ENCODE measurements at regions not wholly inside any gene's neighbourhood (a gene's known extent, or its start where the extent isn't known, plus 50 kb on each side); places are given as distances from the start of the nearest gene placed in this dataset.

- DNase-seq (ENCODE audit: extremely low read depth in 1 of 2, low read depth in 1 of 2): no peak
These were observed 84.5 kb upstream of the C1orf21 start for GRCh38 chr1:184302346-184302745.

GRCh38 chr1:184310157-184310819 is 76.5 kb upstream of the C1orf21 start:
- no peak for DNase-seq (ENCODE audit: extremely low read depth in 1 of 2, low read depth in 1 of 2)

GRCh38 chr1:184311580-184311979 is 75.2 kb upstream of the C1orf21 start:
- DNase-seq (ENCODE audit: extremely low read depth in 1 of 2, low read depth in 1 of 2): no peak

- no peak for DNase-seq (ENCODE audit: extremely low read depth in 1 of 2, low read depth in 1 of 2)
These were observed 71.6 kb upstream of the C1orf21 start for GRCh38 chr1:184315254-184315653.

- DNase-seq (ENCODE audit: extremely low read depth in 1 of 2, low read depth in 1 of 2): no peak
These were observed 67.0 kb upstream of the C1orf21 start for GRCh38 chr1:184319879-184320278.

- DNase-seq (ENCODE audit: extremely low read depth in 1 of 2, low read depth in 1 of 2): no peak
These were observed 64.6 kb upstream of the C1orf21 start for GRCh38 chr1:184322253-184322652.

GRCh38 chr1:184324972-184325371 is 61.9 kb upstream of the C1orf21 start:
- no peak for DNase-seq (ENCODE audit: extremely low read depth in 1 of 2, low read depth in 1 of 2)

- DNase-seq (ENCODE audit: extremely low read depth in 1 of 2, low read depth in 1 of 2): no peak
These were observed 60.6 kb upstream of the C1orf21 start for GRCh38 chr1:184326278-184326677.

GRCh38 chr1:184329245-184329953 is 57.4 kb upstream of the C1orf21 start:
- no peak for DNase-seq (ENCODE audit: extremely low read depth in 1 of 2, low read depth in 1 of 2)

GRCh38 chr1:184329962-184330868 is 56.6 kb upstream of the C1orf21 start:
- no peak for DNase-seq (ENCODE audit: extremely low read depth in 1 of 2, low read depth in 1 of 2)

GRCh38 chr1:184330875-184331274 is 56.0 kb upstream of the C1orf21 start:
- no peak for DNase-seq (ENCODE audit: extremely low read depth in 1 of 2, low read depth in 1 of 2)

Data from stimulated activated CD8-positive, alpha-beta memory T cell treated with anti-CD3 and anti-CD28 coated beads, Interleukin-7, amount 100 ng/mL, for 48 hours (primary cell).